Ovary (tissue), 3 donors: ENCODE measurements at regions not wholly inside any gene's neighbourhood (a gene's known extent, or its start where the extent isn't known, plus 50 kb on each side); places are given as distances from the start of the nearest gene placed in this dataset.

Source experiments
- CTCF ChIP-seq, 3 donors: fragments of 450-650 bp in 2 of 3; fragments of 200-600 bp in 1 of 3; IDR thresholded peaks; one replicate each; pipeline versions ENCODE4 v1.5.1 to v1.8.0; 2016 to 2022; ENCODE audit warnings: antibody characterized with exemption in 3 of 3, mild to moderate bottlenecking in 1 of 3
- POLR2A ChIP-seq: fragments of 450-650 bp; IDR thresholded peaks from one replicate; pipeline ENCODE4 v1.6.1; 2017; ENCODE audit warnings: antibody characterized with exemption, mild to moderate bottlenecking, moderate library complexity
- donor health status: DM: no; HTN: no; CAD: no.

- TF ChIP-seq CTCF (IDR thresholded peaks at IDR 0.05) (no peak), POLR2A (no peak)
These were observed 274.4 kb upstream of the USP15 start for GRCh38 chr12:61985830-61986229.
